ENCODE measurements at regions not wholly inside any gene's neighbourhood (a gene's known extent, or its start where the extent isn't known, plus 50 kb on each side); places are given as distances from the start of the nearest gene placed in this dataset.
"Not testable (repeated sequence)": the region's sequence is repeated elsewhere in the genome, so short reads cannot be mapped to it uniquely, and the experiment has no call there.

- TF ChIP-seq YY1 (IDR thresholded peaks at IDR 0.05; ENCODE audit: insufficient read depth, insufficient read length); SUZ12 (IDR thresholded peaks at IDR 0.05; ENCODE audit: extremely low read depth, insufficient read depth, insufficient read length): not testable (repeated sequence)
Observed at GRCh38 chr10:37049982-37050381, 75.4 kb upstream of the ANKRD30A start.

Measured in NT2/D1 (cell line).